ENCODE measurements at regions not wholly inside any gene's neighbourhood (a gene's known extent, or its start where the extent isn't known, plus 50 kb on each side); places are given as distances from the start of the nearest gene placed in this dataset.
"Not testable (repeated sequence)": the region's sequence is repeated elsewhere in the genome, so short reads cannot be mapped to it uniquely, and the experiment has no call there.

DNA sequence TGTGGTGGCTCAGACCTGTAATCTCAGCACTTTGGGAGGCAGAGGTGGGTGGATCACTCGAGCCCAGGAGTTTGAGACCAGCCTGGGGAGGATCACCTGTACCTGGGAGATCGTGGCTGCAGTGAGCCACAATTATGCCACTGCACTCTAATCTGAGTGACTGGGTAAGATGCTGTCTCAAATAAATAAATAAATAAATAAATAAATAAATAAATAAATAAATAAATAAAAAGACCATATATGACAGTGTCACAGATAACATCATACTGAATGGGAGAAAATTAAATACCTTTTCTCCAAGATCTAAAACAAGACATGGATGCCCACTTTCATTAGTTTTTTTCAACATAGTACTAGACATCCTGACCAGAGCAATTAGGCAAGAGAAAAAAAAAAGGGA, 182.8 kb downstream of the FAM47A start:
- no peak for TF ChIP-seq FOXM1 (IDR thresholded peaks at IDR 0.05; ENCODE audit: borderline replicate concordance)
- no peak for TF ChIP-seq FOXK2 (IDR thresholded peaks at IDR 0.05)
- no peak for TF ChIP-seq CTBP1 (IDR thresholded peaks at IDR 0.05; ENCODE audit: borderline replicate concordance)
- TF ChIP-seq ZNF384 (IDR thresholded peaks at IDR 0.05): no peak
- no peak for TF ChIP-seq SP1 (IDR thresholded peaks at IDR 0.05)
- TF ChIP-seq HDGF (IDR thresholded peaks at IDR 0.05; ENCODE audit: borderline replicate concordance): no peak
- TF ChIP-seq, protein P1, sequence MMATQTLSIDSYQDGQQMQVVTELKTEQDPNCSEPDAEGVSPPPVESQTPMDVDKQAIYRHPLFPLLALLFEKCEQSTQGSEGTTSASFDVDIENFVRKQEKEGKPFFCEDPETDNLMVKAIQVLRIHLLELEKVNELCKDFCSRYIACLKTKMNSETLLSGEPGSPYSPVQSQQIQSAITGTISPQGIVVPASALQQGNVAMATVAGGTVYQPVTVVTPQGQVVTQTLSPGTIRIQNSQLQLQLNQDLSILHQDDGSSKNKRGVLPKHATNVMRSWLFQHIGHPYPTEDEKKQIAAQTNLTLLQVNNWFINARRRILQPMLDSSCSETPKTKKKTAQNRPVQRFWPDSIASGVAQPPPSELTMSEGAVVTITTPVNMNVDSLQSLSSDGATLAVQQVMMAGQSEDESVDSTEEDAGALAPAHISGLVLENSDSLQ (IDR thresholded peaks at IDR 0.05): no peak
- TF ChIP-seq L3MBTL2 (conservative IDR thresholded peaks at IDR 0.05): no peak
- no peak for TF ChIP-seq FOXA1 (IDR thresholded peaks at IDR 0.05)
- ChIA-PET CTCF (no interaction called here), POLR2A (no interaction called here)
- no peak for DNase-seq (ENCODE audit: extremely low spot score)

DNA sequence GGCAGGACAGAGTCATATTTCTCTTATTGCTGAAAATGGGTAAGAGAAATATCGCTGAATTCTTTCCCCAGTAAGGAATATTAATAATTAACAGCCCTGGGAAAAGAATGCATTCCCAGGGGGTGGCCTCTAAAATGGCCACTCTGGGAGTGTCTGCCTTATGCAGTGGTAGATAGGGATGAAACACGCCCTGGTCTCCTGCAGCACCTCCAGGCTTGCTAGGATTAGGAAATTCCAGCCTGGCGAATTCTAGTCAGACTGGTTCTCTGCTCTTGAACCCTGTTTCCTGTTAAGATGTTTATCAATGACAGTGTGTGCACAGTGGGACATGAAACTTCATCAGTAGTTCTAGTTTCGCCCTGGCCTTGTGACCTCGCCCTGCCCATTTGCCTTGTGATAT, 205.9 kb downstream of the FAM47A start:
- POLR2A ChIA-PET; CTCF ChIA-PET; DNase-seq (ENCODE audit: extremely low spot score): not testable (repeated sequence)

DNA sequence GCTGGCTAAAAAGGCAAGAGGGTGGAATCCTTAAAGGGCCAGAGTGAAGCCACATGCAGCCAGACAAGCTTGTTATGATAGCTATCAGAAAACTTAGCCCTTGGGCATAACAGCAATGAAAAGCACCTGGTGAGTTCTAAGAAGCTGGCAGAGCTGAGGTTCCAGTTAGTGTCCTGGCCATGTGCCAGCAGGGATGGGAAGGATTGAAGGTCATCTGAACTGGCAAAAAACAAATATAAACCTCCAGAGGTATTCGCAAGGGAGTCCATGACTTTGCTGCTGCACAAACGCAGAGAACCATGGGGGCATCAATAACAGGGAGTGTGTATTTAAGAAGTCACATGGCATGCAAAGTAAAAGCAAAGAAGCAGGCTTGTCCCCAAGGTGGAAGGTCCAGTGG, 208.9 kb downstream of the FAM47A start:
- ChIA-PET CTCF (no interaction called here), POLR2A (no interaction called here)
- TF ChIP-seq BHLHE40 (IDR thresholded peaks at IDR 0.05; ENCODE audit: borderline replicate concordance): no peak
- no peak for TF ChIP-seq ELF4 (IDR thresholded peaks at IDR 0.05)
- no peak for TF ChIP-seq FOXA1 (IDR thresholded peaks at IDR 0.05)
- no peak for TF ChIP-seq L3MBTL2 (conservative IDR thresholded peaks at IDR 0.05)
- TF ChIP-seq, protein P1 (IDR thresholded peaks at IDR 0.05): no peak
- no peak for TF ChIP-seq NFRKB (IDR thresholded peaks at IDR 0.05)
- no peak for TF ChIP-seq CTBP1 (IDR thresholded peaks at IDR 0.05; ENCODE audit: borderline replicate concordance)
- no peak for TF ChIP-seq ZNF384 (IDR thresholded peaks at IDR 0.05)
- no peak for DNase-seq (ENCODE audit: extremely low spot score)

DNA sequence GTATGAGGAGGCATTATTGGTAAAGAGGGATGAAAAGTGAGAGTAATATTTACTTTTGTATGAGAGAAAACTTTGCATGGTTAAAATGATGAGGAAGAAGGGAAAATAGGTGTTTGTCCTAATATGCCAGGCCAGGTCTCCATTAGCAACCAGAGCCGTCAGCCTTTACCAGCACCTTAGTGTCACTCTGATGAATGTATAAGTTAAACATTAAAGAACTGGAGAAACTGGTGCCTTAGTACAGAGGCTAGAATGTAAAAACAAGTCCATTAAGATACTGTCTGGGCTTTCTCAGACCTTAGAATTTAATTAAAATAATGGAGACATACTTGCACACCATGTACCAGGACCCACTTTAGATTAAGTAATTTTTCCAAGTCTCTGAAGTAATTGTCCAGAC, 222.3 kb downstream of the FAM47A start:
- POLR2A ChIA-PET: no interaction called here
- no peak for DNase-seq (ENCODE audit: extremely low spot score)
- TF ChIP-seq NFRKB (IDR thresholded peaks at IDR 0.05) (no peak), ARNT (IDR thresholded peaks at IDR 0.05) (no peak), TARDBP (IDR thresholded peaks at IDR 0.05) (no peak), L3MBTL2 (conservative IDR thresholded peaks at IDR 0.05) (no peak), HDGF (IDR thresholded peaks at IDR 0.05; ENCODE audit: borderline replicate concordance) (no peak), CTBP1 (IDR thresholded peaks at IDR 0.05; ENCODE audit: borderline replicate concordance) (no peak), SP1 (IDR thresholded peaks at IDR 0.05) (no peak), ELF4 (IDR thresholded peaks at IDR 0.05) (no peak), LEF1 (IDR thresholded peaks at IDR 0.05; ENCODE audit: borderline replicate concordance) (no peak), ZNF384 (IDR thresholded peaks at IDR 0.05) (no peak), FOXA1 (IDR thresholded peaks at IDR 0.05) (no peak), FOXM1 (IDR thresholded peaks at IDR 0.05; ENCODE audit: borderline replicate concordance) (no peak)
- CTCF ChIA-PET: no interaction called here

DNA sequence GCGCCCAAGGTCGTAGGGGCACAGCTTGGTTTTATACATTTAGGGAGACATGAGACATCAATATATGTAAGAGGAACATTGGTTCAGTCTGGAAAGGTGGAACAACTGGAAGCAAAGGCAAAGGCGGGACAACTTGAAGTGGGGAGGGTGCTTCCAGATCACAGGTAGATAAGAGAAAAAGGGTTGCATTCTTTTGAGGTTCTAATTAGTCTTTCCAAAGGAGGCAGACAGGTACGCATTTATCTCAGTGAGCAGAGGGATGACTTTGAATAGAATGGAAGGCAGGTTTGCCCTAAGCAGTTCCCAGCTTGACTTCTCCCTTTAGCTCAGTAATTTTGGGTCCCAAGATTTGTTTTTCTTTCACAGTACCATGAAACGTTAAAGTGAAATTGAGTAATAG, 223.2 kb downstream of the FAM47A start:
- DNase-seq (ENCODE audit: extremely low spot score): no peak
- ChIA-PET CTCF (no interaction called here), POLR2A (no interaction called here)
- TF ChIP-seq, protein P1 (IDR thresholded peaks at IDR 0.05): no peak
- TF ChIP-seq HDGF (IDR thresholded peaks at IDR 0.05; ENCODE audit: borderline replicate concordance): no peak
- TF ChIP-seq LEF1 (IDR thresholded peaks at IDR 0.05; ENCODE audit: borderline replicate concordance): no peak
- TF ChIP-seq ELF4 (IDR thresholded peaks at IDR 0.05): no peak
- no peak for TF ChIP-seq ZNF384 (IDR thresholded peaks at IDR 0.05)
- no peak for TF ChIP-seq FOXM1 (IDR thresholded peaks at IDR 0.05; ENCODE audit: borderline replicate concordance)
- no peak for TF ChIP-seq SP1 (IDR thresholded peaks at IDR 0.05)
- no peak for TF ChIP-seq NFRKB (IDR thresholded peaks at IDR 0.05)
- TF ChIP-seq BHLHE40 (IDR thresholded peaks at IDR 0.05; ENCODE audit: borderline replicate concordance): no peak
- no peak for TF ChIP-seq TARDBP (IDR thresholded peaks at IDR 0.05)

DNA sequence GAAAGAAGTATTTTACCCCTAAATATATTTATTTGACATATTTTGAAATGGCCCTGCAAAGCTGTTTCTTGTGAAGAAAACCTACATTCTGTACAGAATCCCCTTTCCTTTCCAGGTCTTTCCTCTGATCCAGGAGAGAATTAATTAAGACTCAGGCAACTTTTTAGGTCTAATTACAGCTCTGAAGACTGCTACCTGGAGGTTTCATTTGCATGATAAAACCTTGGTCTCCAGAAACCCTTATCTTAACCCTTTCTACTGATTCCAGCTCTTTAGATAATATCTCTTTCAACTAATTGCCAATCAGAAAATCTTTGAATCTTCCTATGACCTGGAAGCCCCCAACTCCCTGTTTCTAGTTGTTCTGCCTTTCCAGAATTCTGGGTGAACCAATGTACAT, 224.0 kb downstream of the FAM47A start:
- CTCF ChIA-PET: no interaction called here
- POLR2A ChIA-PET: no interaction called here
- TF ChIP-seq LEF1 (IDR thresholded peaks at IDR 0.05; ENCODE audit: borderline replicate concordance) (no peak), NFRKB (IDR thresholded peaks at IDR 0.05) (no peak), ARNT (IDR thresholded peaks at IDR 0.05) (no peak), FOXM1 (IDR thresholded peaks at IDR 0.05; ENCODE audit: borderline replicate concordance) (no peak), HDGF (IDR thresholded peaks at IDR 0.05; ENCODE audit: borderline replicate concordance) (no peak), SUZ12 (IDR thresholded peaks at IDR 0.05) (no peak), CTBP1 (IDR thresholded peaks at IDR 0.05; ENCODE audit: borderline replicate concordance) (no peak), TARDBP (IDR thresholded peaks at IDR 0.05) (no peak), SP1 (IDR thresholded peaks at IDR 0.05) (no peak), ELF4 (IDR thresholded peaks at IDR 0.05) (no peak), FOXK2 (IDR thresholded peaks at IDR 0.05) (no peak), FOXA1 (IDR thresholded peaks at IDR 0.05) (no peak), BHLHE40 (IDR thresholded peaks at IDR 0.05; ENCODE audit: borderline replicate concordance) (no peak), L3MBTL2 (conservative IDR thresholded peaks at IDR 0.05) (no peak), ZNF384 (IDR thresholded peaks at IDR 0.05) (no peak)
- TF ChIP-seq, protein P1 (IDR thresholded peaks at IDR 0.05): no peak
- no peak for DNase-seq (ENCODE audit: extremely low spot score)
